ENCODE measurements at regions not wholly inside any gene's neighbourhood (a gene's known extent, or its start where the extent isn't known, plus 50 kb on each side); places are given as distances from the start of the nearest gene placed in this dataset.

DNA sequence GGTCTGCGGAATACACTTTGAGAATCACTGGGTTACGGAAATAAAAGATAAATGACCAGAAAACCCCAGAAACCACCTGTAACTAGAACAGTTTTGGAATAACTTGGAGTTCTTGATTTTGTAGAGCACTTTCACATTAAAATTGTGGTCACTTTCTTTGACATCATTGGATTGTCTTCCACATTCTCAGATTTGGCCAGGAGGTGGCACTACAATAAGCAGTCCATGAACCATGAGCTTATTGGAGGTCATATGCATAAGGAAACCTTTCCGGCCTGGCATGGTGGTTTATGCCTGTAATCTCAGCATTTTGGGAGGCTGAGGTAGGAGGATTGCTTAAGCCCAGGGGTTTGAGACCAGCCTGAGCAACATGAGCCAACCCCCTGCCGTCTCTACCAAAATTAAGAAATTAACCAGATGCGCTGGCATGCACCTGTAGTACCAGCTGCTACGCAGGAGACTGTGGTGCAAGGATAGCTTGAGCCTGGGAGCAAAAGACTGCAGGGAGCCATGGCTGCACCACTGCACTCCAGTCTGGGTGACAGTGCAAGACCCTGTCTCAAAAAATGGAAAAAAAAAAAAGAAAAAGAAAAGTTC lies 107.7 kb upstream of the CAND1 start:
- TF ChIP-seq, protein P1, sequence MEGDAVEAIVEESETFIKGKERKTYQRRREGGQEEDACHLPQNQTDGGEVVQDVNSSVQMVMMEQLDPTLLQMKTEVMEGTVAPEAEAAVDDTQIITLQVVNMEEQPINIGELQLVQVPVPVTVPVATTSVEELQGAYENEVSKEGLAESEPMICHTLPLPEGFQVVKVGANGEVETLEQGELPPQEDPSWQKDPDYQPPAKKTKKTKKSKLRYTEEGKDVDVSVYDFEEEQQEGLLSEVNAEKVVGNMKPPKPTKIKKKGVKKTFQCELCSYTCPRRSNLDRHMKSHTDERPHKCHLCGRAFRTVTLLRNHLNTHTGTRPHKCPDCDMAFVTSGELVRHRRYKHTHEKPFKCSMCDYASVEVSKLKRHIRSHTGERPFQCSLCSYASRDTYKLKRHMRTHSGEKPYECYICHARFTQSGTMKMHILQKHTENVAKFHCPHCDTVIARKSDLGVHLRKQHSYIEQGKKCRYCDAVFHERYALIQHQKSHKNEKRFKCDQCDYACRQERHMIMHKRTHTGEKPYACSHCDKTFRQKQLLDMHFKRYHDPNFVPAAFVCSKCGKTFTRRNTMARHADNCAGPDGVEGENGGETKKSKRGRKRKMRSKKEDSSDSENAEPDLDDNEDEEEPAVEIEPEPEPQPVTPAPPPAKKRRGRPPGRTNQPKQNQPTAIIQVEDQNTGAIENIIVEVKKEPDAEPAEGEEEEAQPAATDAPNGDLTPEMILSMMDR (conservative IDR thresholded peaks at IDR 0.05; ENCODE audit: low read length) = peak; percentile 79
- TF ChIP-seq EZH2phosphoT487 (IDR thresholded peaks at IDR 0.05; ENCODE audit: borderline replicate concordance, low read depth, low read length) = no peak
